ENCODE measurements at regions not wholly inside any gene's neighbourhood (a gene's known extent, or its start where the extent isn't known, plus 50 kb on each side); places are given as distances from the start of the nearest gene placed in this dataset.

DNA sequence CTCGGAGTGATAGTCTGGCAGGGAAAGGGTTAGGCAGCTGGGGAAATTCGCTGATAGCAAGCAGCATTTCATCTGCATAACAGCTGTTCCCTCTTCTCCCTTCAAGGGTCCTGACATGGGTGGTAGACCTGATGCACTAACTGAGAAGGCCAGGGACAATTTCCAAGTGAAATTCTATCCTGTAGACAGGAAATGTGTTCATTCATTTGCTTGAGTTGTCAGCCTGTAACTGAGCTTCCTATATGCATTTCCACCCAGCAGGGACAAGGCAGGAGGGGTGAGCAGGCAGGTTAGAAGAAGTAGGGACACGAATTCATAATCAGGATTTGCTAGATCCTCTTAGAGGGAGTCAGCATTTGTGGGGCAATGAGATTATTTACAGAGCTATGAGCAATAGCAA, 154.3 kb upstream of the NCAM1 start:
- TF ChIP-seq, protein P1, sequence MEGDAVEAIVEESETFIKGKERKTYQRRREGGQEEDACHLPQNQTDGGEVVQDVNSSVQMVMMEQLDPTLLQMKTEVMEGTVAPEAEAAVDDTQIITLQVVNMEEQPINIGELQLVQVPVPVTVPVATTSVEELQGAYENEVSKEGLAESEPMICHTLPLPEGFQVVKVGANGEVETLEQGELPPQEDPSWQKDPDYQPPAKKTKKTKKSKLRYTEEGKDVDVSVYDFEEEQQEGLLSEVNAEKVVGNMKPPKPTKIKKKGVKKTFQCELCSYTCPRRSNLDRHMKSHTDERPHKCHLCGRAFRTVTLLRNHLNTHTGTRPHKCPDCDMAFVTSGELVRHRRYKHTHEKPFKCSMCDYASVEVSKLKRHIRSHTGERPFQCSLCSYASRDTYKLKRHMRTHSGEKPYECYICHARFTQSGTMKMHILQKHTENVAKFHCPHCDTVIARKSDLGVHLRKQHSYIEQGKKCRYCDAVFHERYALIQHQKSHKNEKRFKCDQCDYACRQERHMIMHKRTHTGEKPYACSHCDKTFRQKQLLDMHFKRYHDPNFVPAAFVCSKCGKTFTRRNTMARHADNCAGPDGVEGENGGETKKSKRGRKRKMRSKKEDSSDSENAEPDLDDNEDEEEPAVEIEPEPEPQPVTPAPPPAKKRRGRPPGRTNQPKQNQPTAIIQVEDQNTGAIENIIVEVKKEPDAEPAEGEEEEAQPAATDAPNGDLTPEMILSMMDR (IDR thresholded peaks at IDR 0.05): no peak
- TF ChIP-seq POLR2A (IDR thresholded peaks at IDR 0.05) (no peak), POLR2AphosphoS5 (IDR thresholded peaks at IDR 0.05) (no peak), EP300 (IDR thresholded peaks at IDR 0.05; ENCODE audit: low read depth) (no peak)

All from transverse colon (tissue), 4 donors.